Stimulated activated effector memory CD8-positive, alpha-beta T cell treated with anti-CD3 and anti-CD28 coated beads, Interleukin-12 subunit alpha, Interleukin-12 subunit beta, amount 100 ng/mL, for 72 hours (primary cell): ENCODE measurements at regions not wholly inside any gene's neighbourhood (a gene's known extent, or its start where the extent isn't known, plus 50 kb on each side); places are given as distances from the start of the nearest gene placed in this dataset.
A peak's percentile ranks its signal among the peaks of the same experiment; 100 is the strongest.

ENCODE experiments used
- ATAC-seq: fragments of 150-1000 bp; cut with Tn5 transposase; 2 replicates; pipeline ENCODE4 v1.10.0; 2021
- DNase-seq, 2 donors: peaks; one replicate each; pipeline ENCODE4 v3.0.0; 2021 to 2022; ENCODE audit warnings: low spot score in 2 of 2
- H3K27ac Mint-ChIP-seq: one replicate; pipeline ENCODE4 v1.8.0; 2022; ENCODE audit warnings: mild to moderate bottlenecking, mixed read lengths
- H3K36me3 Mint-ChIP-seq: one replicate; pipeline ENCODE4 v1.8.0; 2022; ENCODE audit warnings: mild to moderate bottlenecking, mixed read lengths
- H3K4me1 Mint-ChIP-seq: one replicate; pipeline ENCODE4 v1.8.0; 2022; ENCODE audit warnings: mixed read lengths
- H3K4me3 Mint-ChIP-seq: one replicate; pipeline ENCODE4 v1.8.0; 2022; ENCODE audit warnings: mild to moderate bottlenecking, mixed read lengths
- H3K9me3 Mint-ChIP-seq: one replicate; pipeline ENCODE4 v1.8.0; 2022; ENCODE audit warnings: mixed read lengths

DNA sequence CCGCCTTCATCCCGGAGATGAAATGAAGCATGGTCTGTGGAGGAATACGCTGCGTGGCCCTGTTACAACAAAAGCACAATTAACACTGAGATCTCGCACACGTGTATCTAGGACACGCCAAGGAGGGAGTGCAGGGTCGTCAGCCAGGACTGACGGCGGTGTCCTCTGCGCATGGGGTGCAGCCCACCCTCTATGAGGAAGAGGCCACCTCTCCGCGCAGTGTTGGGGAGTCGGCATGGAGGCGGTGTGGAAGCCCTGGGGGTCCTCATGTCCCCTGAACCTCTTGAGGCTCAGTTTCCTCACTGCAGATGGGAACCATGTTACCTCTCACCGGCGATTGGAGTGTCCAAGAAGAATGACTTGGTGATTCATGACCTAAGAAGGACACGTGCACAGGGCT lies 86.0 kb upstream of the ZNF236 start:
- Mint-ChIP-seq H3K9me3 (no peaks in the 10 kb centered on the region), H3K4me1 (no peaks in the 10 kb centered on the region), H3K36me3 (no peaks in the 10 kb centered on the region), H3K27ac (no peak overlapping the region), H3K4me3 (no peak overlapping the region)
- ATAC-seq (no peak), DNase-seq (peak in 1 of 2 donors; percentile 30)

DNA sequence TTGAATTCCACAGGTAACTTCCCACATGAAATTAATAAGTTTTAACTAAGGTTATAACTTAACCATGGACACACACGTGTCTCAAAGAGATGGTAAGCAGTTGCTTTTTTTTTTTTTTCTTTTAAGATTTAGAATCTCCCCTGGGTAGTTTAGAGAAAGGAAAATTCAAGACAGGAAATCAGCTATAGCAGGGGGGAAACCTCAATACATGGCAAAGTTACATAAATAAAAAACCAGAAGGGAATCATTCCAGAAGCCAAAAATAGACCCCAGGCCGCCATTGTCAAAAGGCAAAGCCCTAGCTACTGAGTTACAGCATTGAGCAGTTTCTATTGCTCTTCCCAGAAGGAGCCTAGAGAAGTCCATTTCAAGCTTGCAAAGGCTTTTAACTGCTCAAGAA lies 91.5 kb upstream of the ZNF236 start:
- no peaks in the 10 kb centered on the region for H3K36me3 Mint-ChIP-seq
- no peaks in the 10 kb centered on the region for H3K4me1 Mint-ChIP-seq
- H3K9me3 Mint-ChIP-seq: peaks cover 4% of the 10 kb centered on the region
- no peak overlapping the region for H3K27ac Mint-ChIP-seq
- no peak for DNase-seq
- no peak overlapping the region for H3K4me3 Mint-ChIP-seq
- ATAC-seq: no peak

DNA sequence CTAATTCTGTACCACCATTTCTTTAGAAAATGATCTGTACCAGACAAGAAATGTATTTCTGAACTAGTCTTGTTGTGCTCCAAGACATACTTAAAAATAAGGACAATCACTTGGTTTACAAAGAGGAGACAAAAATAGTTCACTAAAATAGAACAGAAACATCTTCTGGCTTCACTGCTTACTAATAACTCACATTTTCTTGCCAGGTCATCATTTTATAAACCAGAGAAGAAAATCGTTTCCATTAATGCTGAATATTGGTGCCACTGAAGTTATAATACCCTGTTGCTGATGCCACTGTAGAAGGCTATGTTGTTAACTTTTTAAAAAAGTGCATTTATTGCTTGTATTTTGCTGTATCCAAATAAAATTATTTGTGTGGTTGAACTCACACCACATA lies 94.8 kb upstream of the ZNF236 start:
- Mint-ChIP-seq H3K4me3 (no peak overlapping the region), H3K27ac (no peak overlapping the region), H3K36me3 (no peaks in the 10 kb centered on the region), H3K4me1 (peaks cover 10% of the 10 kb centered on the region), H3K9me3 (peaks cover 4% of the 10 kb centered on the region)
- ATAC-seq: no peak
- DNase-seq: no peak

DNA sequence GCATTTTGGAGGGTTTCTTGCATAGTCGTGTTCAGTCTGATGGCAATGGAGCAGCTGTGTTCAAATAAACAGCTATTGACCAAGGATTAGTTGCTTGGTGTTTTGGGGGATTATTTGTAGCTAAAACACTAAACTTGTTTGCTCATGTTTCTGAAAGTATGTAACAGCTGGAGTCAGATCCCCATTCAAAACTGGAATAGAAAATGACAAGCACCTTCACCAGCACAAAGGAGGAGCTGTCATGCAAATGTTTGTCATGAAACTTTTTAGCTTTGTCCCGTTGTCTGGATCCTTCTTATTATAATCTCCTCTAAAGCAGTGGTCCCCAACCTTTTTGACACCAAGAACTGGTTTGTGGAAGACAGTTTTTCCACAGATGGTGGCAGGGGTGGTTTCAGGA lies 96.9 kb upstream of the ZNF236 start:
- ATAC-seq: no peak
- peak in 1 of 2 donors; percentile 34 for DNase-seq
- H3K36me3 Mint-ChIP-seq: peaks cover 4% of the 10 kb centered on the region
- H3K27ac Mint-ChIP-seq: no peak overlapping the region
- no peak overlapping the region for H3K4me3 Mint-ChIP-seq
- peaks cover 4% of the 10 kb centered on the region for H3K9me3 Mint-ChIP-seq
- H3K4me1 Mint-ChIP-seq: peaks cover 32% of the 10 kb centered on the region

DNA sequence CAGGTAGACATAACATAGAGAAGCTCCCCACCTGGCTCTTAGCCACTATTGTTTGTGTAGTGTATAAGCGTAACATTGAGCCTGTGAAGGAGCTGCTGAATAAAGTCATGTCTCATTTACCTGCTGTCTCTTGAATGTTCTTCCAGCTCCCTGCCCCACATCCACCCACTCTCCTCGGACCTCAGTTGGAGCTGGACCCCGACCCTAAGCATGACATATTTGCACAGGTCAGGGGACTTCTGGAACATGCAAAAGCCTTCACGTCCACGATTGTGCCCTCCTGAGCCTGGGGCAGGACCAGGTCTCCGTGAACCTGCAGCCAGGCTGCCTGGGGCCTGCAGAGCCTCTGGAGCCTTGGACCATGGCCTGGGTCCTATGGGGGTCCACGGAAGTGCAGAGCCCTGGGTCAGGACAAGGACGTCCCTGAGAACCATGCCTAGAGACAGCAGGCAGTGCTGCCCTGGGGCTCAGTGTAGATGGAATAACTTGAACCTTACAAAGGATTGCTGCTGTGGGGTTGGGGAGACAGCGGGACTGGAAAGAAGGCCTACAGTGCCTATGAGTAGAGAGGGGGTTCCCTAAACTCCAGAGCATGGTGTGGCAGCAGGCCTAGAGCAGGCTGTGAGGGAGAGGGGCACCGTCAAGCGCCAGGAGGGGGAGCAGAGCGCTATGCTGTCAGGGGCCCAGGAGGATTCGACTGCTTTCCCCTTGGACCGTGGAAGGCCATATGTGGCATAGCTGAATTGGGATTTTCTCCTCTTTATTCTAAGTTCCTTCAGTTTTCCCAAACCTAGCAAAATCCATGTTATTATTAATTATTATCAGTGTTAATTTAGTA lies 99.9 kb upstream of the ZNF236 start:
- H3K27ac Mint-ChIP-seq: no peak overlapping the region
- DNase-seq: peak in 1 of 2 donors; percentile 47
- ATAC-seq: no peak
- H3K4me1 Mint-ChIP-seq: peaks cover 36% of the 10 kb centered on the region
- peaks cover 4% of the 10 kb centered on the region for H3K36me3 Mint-ChIP-seq
- no peak overlapping the region for H3K4me3 Mint-ChIP-seq
- no peaks in the 10 kb centered on the region for H3K9me3 Mint-ChIP-seq

DNA sequence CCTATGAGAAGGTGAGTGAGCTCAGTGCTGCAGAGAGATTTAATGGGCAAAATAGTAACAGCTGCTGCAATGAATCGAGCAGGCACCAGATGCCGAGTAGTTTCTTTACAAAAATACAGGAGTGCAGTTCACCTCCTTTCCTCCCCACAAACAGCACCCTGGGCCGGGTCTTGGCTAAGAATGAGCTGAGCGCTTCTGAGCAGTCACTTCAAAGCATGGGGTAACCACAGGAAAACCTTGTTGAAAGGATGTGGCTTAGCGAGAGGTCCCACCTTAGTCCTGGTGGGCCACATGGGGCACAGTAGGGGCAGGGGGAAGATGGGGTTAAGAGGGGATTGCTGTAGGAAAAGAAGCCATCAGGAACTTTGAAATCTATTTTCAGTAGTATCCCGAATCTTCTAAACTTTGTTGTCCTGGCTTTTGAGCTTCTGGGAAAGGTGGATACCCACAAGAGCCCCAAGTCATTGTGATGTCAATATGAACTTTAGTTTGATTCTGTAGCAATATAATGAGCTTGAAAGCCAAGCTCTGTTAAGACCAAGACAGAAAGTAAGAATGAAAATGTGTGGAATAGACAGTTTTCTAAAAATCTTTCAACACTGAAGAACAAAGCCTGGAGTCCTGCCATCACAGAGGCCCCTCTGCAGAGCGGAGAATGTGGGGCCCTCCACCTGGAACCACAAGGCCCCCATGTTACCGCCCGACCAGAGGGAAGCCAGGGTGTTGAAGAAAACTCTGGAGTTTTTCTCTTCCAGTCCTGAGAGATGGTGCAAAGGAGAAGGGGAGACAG lies 101.0 kb upstream of the ZNF236 start:
- peak overlapping the region; percentile 42 for H3K4me3 Mint-ChIP-seq
- peak overlapping the region; percentile 62 for H3K27ac Mint-ChIP-seq
- peaks cover 36% of the 10 kb centered on the region for H3K4me1 Mint-ChIP-seq
- no peaks in the 10 kb centered on the region for H3K9me3 Mint-ChIP-seq
- DNase-seq (peak; percentile 34 to 72), ATAC-seq (peak; percentile 96)
- peaks cover 4% of the 10 kb centered on the region for H3K36me3 Mint-ChIP-seq

DNA sequence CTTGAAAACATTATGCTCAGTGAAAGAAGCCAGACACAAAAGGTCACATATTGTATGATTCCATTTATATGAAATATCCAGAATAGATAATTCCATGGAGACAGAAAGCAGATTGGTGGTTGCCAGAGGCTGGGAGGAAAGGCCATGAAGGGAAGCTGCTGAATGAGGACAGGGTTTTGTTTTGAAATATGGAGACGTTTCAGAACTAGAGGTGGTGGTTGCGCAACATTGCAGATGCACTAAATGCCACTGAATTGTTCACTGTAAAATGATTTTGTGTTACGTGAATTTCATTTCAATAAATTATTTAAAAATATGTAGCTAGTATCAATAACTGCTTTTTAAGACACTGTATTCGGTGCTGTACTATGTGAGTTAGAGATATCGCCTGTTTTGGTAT lies 101.7 kb upstream of the ZNF236 start:
- Mint-ChIP-seq H3K27ac (peak overlapping the region; percentile 62), H3K9me3 (no peaks in the 10 kb centered on the region), H3K36me3 (peaks cover 4% of the 10 kb centered on the region), H3K4me1 (peaks cover 36% of the 10 kb centered on the region), H3K4me3 (peak overlapping the region; percentile 42)
- ATAC-seq (no peak), DNase-seq (no peak)

DNA sequence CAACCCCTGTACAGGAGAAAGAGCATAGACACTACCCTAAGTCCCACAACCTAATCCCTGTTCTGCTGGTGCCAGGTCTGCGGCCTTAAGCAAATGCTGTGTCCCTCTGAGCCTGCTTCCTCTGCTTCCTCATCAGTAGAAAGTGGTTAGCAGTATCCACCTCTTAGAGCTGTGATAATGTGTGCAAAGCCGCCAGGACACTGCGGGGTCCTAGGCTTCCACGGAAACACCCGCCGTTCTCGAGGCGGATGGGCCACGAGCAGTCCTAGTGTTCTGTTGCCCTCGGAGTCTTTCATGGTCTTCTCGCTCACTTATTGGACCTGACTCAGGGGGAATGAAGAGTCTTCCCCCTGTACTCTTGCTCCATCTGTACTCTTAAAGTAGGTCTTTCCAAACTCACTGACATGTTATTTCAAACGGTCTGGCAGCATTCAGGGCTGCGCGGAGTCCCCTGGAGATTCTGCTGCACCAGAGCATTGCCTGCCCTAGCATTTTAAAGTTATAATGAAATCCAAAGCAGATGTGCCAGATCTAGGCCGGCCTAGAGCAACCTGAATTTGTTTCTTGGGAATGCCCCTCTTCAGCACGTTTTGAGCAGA lies 107.2 kb upstream of the ZNF236 start:
- DNase-seq (no peak), ATAC-seq (no peak)
- H3K4me1 Mint-ChIP-seq: peaks cover under 1% of the 10 kb centered on the region
- H3K4me3 Mint-ChIP-seq: no peak overlapping the region
- H3K27ac Mint-ChIP-seq: no peak overlapping the region
- no peaks in the 10 kb centered on the region for H3K9me3 Mint-ChIP-seq
- no peaks in the 10 kb centered on the region for H3K36me3 Mint-ChIP-seq

DNA sequence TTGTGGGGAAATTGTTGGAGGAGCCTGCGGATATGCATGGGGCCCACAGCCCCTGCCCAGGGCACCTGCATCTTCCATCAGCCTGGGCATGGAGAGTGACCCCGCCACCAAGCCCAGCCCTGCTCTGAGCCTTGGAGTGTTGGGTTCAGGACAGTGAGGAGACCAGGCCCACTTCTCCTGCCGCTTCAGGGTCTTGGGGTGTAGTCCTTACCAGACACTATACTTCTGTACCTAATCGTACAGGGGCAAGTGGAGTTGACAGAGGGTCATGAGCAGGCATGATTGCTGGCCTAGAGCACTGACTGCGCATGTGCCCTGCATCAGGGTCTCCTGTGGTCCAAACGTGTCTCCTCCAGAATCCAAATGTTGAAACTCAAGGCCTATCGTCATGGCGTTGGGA lies 108.9 kb upstream of the ZNF236 start:
- no peak for ATAC-seq
- Mint-ChIP-seq H3K9me3 (no peaks in the 10 kb centered on the region), H3K4me1 (no peaks in the 10 kb centered on the region), H3K36me3 (no peaks in the 10 kb centered on the region), H3K27ac (no peak overlapping the region), H3K4me3 (no peak overlapping the region)
- no peak for DNase-seq

DNA sequence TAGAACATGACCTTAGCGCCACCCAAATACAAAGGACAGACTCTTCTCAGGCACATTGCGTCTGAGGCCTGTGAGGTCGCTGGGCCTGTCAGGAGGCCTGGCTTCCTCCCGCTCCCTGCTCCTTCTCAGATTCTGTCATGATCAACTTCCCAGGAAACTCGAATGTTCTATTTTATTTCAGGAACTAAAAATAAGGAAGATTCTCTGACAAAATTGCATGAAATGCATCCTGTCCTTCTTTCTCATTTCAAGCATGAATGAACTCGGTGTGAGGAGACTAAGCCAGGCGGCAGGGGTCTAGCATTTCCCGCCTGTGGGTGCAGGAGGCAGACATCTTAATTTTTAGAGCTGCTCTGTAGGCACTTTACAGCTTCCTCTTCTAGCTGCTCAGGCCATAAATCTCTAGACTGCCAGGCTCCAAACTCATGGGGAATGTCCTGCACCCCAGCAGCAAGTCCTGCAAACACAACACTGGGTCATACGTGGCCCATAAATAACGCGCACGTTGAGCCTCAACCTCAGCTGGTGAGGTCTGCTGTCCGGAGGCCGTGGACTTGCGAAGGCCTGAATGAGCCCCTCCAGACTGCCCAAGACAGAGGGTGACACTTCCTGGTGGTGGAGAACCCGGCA lies 109.7 kb upstream of the ZNF236 start:
- DNase-seq (no peak), ATAC-seq (no peak)
- Mint-ChIP-seq H3K4me3 (no peak overlapping the region), H3K27ac (no peak overlapping the region), H3K4me1 (no peaks in the 10 kb centered on the region), H3K36me3 (no peaks in the 10 kb centered on the region), H3K9me3 (no peaks in the 10 kb centered on the region)

DNA sequence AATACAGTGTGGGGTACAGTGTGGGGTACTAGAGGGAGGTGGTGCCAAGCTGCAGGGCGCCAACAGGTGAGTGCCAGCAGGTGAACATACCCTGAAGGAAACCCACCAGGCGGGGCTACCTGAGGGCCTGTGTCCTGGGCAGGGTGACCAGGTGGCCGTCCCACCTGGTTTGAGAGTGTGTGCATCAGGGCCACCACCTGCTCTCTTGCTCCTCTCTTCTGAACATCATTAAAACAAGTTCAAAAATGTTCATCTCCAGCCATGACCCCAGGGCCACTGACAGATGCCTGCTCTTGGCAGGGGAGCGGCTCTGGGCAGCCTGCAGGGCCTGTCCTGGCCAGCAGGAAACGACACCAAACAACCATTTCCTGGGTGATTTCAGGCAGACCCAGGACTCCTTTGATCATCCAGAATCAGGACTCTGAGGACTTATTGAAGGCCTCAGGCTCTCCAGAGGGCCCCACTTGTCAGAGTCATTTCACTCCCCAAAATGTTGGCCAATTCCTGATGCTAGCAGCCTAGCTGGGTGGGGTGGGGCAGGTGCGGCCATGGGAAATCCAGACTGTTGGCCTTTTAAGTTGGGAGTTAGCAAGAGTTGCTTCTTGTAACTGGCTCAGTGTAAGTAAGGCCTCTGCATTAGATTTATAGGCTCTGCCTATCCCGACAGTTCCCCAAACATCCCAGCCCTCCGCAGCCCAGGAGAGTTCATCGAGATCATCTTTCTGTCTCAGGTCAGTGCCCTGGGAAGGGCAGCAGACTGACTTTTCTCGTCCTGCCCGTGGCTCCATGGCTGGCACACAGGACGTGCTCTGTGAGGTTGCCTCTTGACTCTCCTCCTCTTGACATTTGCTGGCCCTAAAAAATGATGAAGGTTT lies 111.5 kb upstream of the ZNF236 start:
- Mint-ChIP-seq H3K4me1 (no peaks in the 10 kb centered on the region), H3K9me3 (no peaks in the 10 kb centered on the region), H3K36me3 (no peaks in the 10 kb centered on the region), H3K27ac (no peak overlapping the region), H3K4me3 (no peak overlapping the region)
- ATAC-seq (no peak), DNase-seq (no peak)

DNA sequence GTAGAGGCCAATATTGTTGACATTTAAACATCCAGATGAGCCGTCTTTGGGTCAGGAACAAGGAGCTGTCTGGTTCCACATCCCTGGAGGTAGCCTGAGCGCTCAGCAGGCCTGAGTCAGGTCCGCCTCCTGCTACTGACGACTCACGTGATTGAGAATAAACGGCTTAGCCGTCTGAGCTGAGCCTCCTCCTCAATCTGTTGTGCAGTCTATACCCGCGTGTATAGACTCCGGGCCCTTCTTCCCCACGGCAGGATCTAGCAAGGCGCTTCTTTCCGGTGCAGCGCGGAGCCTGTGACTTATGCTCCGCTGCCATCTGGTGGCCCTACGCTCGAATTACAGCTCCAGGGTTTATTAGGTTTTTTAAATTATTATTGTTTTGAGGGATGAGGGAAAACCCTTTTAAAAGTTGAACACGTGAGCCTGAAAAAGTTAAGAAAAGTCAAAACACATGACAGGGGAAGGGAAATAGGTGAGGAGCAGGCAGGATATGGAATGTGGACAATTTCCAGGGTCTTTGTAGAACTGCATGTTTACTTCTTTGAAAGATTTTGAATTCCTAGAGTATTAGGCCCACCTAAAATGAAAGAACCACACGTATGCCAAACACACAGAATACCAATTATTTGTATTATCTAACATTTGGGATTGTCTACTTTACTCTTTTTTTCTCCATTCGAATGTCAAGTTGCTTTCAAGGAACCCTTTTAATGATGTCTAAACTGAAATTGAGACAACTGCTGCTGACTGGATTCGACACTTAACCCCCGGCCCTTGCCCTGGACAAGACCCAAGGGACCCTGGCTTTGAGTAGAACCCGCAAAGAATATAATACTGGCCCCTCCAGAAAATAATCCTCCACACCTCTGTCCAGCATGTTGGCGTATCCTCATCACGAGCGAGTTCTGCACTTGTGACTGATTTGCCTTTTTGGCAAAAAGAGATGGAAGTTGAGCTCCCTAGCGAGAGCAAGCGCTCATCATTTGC lies 112.4 kb upstream of the ZNF236 start:
- Mint-ChIP-seq H3K27ac (no peak overlapping the region), H3K4me3 (no peak overlapping the region), H3K9me3 (no peaks in the 10 kb centered on the region), H3K36me3 (no peaks in the 10 kb centered on the region), H3K4me1 (no peaks in the 10 kb centered on the region)
- DNase-seq (peak; percentile 39 to 66), ATAC-seq (peak; percentile 84)

DNA sequence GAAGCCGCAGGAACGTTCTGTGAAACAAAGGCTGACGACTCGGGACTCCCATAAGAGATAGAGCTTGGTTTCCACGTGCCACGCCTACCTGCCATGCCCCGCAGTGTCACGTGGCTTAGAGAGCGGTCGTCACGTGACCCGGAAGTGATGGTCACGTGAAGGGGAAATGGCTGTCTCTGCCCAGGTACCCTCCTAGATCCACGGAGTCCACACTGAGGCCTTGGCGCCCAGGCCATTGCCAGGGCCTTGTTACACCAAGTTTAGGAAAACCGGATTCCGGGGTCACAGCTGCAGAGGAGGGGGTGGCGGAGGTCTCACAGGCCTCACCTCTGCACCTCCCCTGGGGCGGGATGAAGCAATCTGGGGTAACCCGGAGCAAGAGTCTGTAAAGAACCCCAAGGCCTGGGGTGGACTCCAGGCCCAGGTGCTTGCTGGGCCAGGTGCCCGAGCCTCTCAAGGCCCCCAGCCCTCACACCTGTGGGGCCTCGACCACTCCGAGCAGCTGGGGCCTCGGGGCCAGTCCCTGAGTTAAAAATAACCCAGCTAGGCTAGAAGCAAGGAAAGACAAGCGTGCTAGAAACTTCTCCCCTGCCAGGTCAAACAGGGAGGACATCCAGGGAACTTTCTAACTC lies 113.5 kb upstream of the ZNF236 start:
- no peak for DNase-seq
- ATAC-seq: no peak
- Mint-ChIP-seq H3K4me3 (no peak overlapping the region), H3K9me3 (no peaks in the 10 kb centered on the region), H3K4me1 (no peaks in the 10 kb centered on the region), H3K27ac (no peak overlapping the region), H3K36me3 (no peaks in the 10 kb centered on the region)
